ENCODE measurements at regions not wholly inside any gene's neighbourhood (a gene's known extent, or its start where the extent isn't known, plus 50 kb on each side); places are given as distances from the start of the nearest gene placed in this dataset.

- H3K9me1 ChIP-seq (ENCODE audit: control insufficient read depth, insufficient read depth, low read length), result no peaks in the 10 kb centered on the region
- DNase-seq (ENCODE audit: extremely low read depth in 1 of 4, low spot score in 3 of 4) (no peak), ATAC-seq (no peak), FAIRE-seq (no peak)
- H3K4me3 ChIP-seq, result no peak overlapping the region
- no peaks in the 10 kb centered on the region for H3K36me3 ChIP-seq (ENCODE audit: control insufficient read depth, insufficient read depth, low read length)
- H3K9me3 ChIP-seq (replicated peaks; ENCODE audit: control insufficient read depth, insufficient read depth, low read depth, low read length), result no peaks in the 10 kb centered on the region
- H3K27ac ChIP-seq (ENCODE audit: extremely low read depth, low read depth, low read length), result no peak overlapping the region
- no peaks in the 10 kb centered on the region for H3K27me3 ChIP-seq (ENCODE audit: control insufficient read depth in 2 of 2, insufficient read depth in 2 of 2, low read length in 2 of 2)
- ChIA-PET POLR2A (no interaction called here), CTCF (ENCODE audit: low intra/inter-chr PET ratio) (no interaction called here)
- no TSS peak for BruUV-seq (replicated peaks)
- TF ChIP-seq GATAD2B (IDR thresholded peaks at IDR 0.05; ENCODE audit: borderline replicate concordance) (no peak), SAFB2 (IDR thresholded peaks at IDR 0.05; ENCODE audit: borderline replicate concordance, low read depth, low read length, severe bottlenecking) (no peak), HIVEP1 (CRISPR knock-in tag; IDR thresholded peaks at IDR 0.05) (no peak), IFI16 (CRISPR knock-in tag; IDR thresholded peaks at IDR 0.05) (no peak), U2AF2 (optimal IDR thresholded peaks at IDR 0.05; ENCODE audit: low read depth, low read length) (no peak), TARDBP (IDR thresholded peaks at IDR 0.05) (no peak), ZNF384 (IDR thresholded peaks at IDR 0.05; ENCODE audit: low read depth, low read length) (no peak), TCF7 (IDR thresholded peaks at IDR 0.05; ENCODE audit: borderline replicate concordance) (no peak), NR1H2 (CRISPR knock-in tag; IDR thresholded peaks at IDR 0.05) (no peak)
- in situ Hi-C loops (cut with MboI) (no loop called here), intact Hi-C loops (cut with micrococcal nuclease) (no loop called here)
- H4K20me1 ChIP-seq (replicated peaks; ENCODE audit: control insufficient read depth, insufficient read depth, low read length), result no peaks in the 10 kb centered on the region
- H3K4me1 ChIP-seq (replicated peaks in 1 of 2; ENCODE audit: control insufficient read depth in 2 of 2, insufficient read depth in 2 of 2, low read length in 2 of 2), result no peaks in the 10 kb centered on the region
- no peak overlapping the region for H2AFZ ChIP-seq (ENCODE audit: low read depth, low read length)
- H3K4me2 ChIP-seq (ENCODE audit: insufficient read depth, low read length), result no peak overlapping the region
- no peaks in the 10 kb centered on the region for H3K79me2 ChIP-seq (ENCODE audit: control insufficient read depth, insufficient read depth, low read length)
- WGBS (ENCODE audit: insufficient coverage, low coverage, missing lambda C conversion rate), result 0% methylated on average over 4 of the region's 5 CpGs
- H3K9ac ChIP-seq (ENCODE audit: insufficient read depth in 1 of 2, low read depth in 2 of 2, low read length in 2 of 2), result no peak overlapping the region
These were observed 408.8 kb upstream of the CNKSR2 start for GRCh38 chrX:20965270-20966044.

Measured in K562 (cell line).